ENCODE measurements at regions not wholly inside any gene's neighbourhood (a gene's known extent, or its start where the extent isn't known, plus 50 kb on each side); places are given as distances from the start of the nearest gene placed in this dataset.

- Histone ChIP-seq H3K36me3 (no peaks in the 10 kb centered on the region), H3K4me1 (no peaks in the 10 kb centered on the region), H3K27ac (no peak overlapping the region), H3K27me3 (no peaks in the 10 kb centered on the region), H3K9me3 (no peaks in the 10 kb centered on the region), H3K4me3 (no peak overlapping the region)
- TF ChIP-seq EP300 (IDR thresholded peaks at IDR 0.05), result no peak
- no peak for TF ChIP-seq POLR2A (IDR thresholded peaks at IDR 0.05)
- no peak for TF ChIP-seq POLR2AphosphoS5 (IDR thresholded peaks at IDR 0.05)
- TF ChIP-seq, protein P1, sequence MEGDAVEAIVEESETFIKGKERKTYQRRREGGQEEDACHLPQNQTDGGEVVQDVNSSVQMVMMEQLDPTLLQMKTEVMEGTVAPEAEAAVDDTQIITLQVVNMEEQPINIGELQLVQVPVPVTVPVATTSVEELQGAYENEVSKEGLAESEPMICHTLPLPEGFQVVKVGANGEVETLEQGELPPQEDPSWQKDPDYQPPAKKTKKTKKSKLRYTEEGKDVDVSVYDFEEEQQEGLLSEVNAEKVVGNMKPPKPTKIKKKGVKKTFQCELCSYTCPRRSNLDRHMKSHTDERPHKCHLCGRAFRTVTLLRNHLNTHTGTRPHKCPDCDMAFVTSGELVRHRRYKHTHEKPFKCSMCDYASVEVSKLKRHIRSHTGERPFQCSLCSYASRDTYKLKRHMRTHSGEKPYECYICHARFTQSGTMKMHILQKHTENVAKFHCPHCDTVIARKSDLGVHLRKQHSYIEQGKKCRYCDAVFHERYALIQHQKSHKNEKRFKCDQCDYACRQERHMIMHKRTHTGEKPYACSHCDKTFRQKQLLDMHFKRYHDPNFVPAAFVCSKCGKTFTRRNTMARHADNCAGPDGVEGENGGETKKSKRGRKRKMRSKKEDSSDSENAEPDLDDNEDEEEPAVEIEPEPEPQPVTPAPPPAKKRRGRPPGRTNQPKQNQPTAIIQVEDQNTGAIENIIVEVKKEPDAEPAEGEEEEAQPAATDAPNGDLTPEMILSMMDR (IDR thresholded peaks at IDR 0.05), result no peak
- DNase-seq, result no peak
- 93 to 94% methylated on average over 4 of the region's 4 CpGs for WGBS, 2 donors
- intact Hi-C loops (cut with DNase I), result no loop called here
Measured at GRCh38 chr10:129339841-129340240, 127.2 kb upstream of the MGMT start.

DNA sequence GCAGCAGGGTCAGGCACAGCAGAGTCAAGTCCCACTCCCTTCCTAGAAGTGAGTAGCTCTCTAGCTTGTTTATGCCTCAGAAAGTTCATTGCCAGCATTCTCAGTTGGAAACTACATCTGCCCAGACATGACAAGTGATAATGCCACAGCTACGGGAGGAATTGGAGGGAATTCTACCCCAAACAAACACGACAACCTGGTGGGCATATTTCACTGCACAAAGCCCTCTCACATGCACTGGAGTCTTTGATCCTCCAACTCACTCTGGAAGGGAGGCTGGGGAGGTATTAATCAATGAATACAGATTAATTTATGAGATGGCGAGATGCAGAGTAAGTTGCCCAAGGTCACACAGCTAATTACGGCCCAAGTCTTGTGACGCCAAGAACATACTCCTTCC is 126.0 kb upstream of the MGMT start:
- TF ChIP-seq, protein P1 (IDR thresholded peaks at IDR 0.05), result no peak
- no peak for TF ChIP-seq POLR2A (IDR thresholded peaks at IDR 0.05)
- TF ChIP-seq POLR2AphosphoS5 (IDR thresholded peaks at IDR 0.05), result no peak
- no peak for TF ChIP-seq EP300 (IDR thresholded peaks at IDR 0.05)
- intact Hi-C loops (cut with DNase I), result no loop called here
- H3K36me3 ChIP-seq, result no peaks in the 10 kb centered on the region

DNA sequence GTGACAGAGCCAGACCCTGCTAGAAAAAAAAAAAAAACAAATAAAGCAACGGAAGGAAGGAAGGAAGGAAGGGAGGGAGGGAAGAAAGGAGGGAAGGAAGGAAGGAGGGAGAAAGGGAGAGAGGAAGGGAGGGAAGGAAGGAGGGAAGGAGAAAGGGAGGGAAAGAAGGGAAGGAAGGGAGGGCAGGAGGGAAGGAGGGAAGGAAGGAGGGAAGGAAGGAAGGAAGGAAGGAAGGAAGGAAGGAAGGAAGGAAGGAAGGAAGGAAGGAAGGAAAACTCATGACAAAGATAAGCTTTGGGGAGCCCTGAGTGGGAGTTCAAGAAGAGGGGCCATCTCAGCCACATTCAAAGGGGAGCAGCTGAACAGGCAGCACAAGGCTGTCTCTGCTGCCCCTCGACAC is 124.7 kb upstream of the MGMT start:
- 75 to 80% methylated on average over 2 of the region's 2 CpGs for WGBS, 2 donors
- H3K9me3 ChIP-seq, result no peaks in the 10 kb centered on the region
- no peaks in the 10 kb centered on the region for H3K36me3 ChIP-seq
- TF ChIP-seq POLR2AphosphoS5 (IDR thresholded peaks at IDR 0.05) (no peak), POLR2A (IDR thresholded peaks at IDR 0.05) (no peak), EP300 (IDR thresholded peaks at IDR 0.05) (no peak)
- TF ChIP-seq, protein P1 (IDR thresholded peaks at IDR 0.05), result no peak
- no peak overlapping the region for H3K4me3 ChIP-seq
- DNase-seq, result no peak
- intact Hi-C loops (cut with DNase I), result no loop called here
- H3K27ac ChIP-seq, result no peak overlapping the region
- no peaks in the 10 kb centered on the region for H3K27me3 ChIP-seq
- H3K4me1 ChIP-seq, result no peaks in the 10 kb centered on the region

More for the DNA sequence above, 126.0 kb upstream of the MGMT start:
- Histone ChIP-seq H3K27me3 (no peaks in the 10 kb centered on the region), H3K4me3 (no peak overlapping the region), H3K27ac (no peak overlapping the region), H3K9me3 (no peaks in the 10 kb centered on the region), H3K4me1 (no peaks in the 10 kb centered on the region)
- WGBS, 2 donors, result 69 to 88% methylated on average over 5 of the region's 5 CpGs
- DNase-seq, result no peak

GRCh38 chr10:129343141-129343540 is 123.9 kb upstream of the MGMT start:
- no peak for DNase-seq
- 80 to 88% methylated on average over 9 of the region's 9 CpGs for WGBS, 2 donors
- Histone ChIP-seq H3K36me3 (no peaks in the 10 kb centered on the region), H3K27me3 (no peaks in the 10 kb centered on the region), H3K9me3 (no peaks in the 10 kb centered on the region), H3K27ac (no peak overlapping the region), H3K4me1 (no peaks in the 10 kb centered on the region), H3K4me3 (no peak overlapping the region)
- intact Hi-C loops (cut with DNase I), result no loop called here
- TF ChIP-seq POLR2AphosphoS5 (IDR thresholded peaks at IDR 0.05) (no peak), POLR2A (IDR thresholded peaks at IDR 0.05) (no peak), EP300 (IDR thresholded peaks at IDR 0.05) (no peak)
- TF ChIP-seq, protein P1 (IDR thresholded peaks at IDR 0.05), result no peak

- Histone ChIP-seq H3K27me3 (no peaks in the 10 kb centered on the region), H3K4me3 (no peak overlapping the region), H3K4me1 (no peaks in the 10 kb centered on the region), H3K9me3 (no peaks in the 10 kb centered on the region), H3K27ac (no peak overlapping the region), H3K36me3 (no peaks in the 10 kb centered on the region)
- WGBS, 2 donors, result 92 to 93% methylated on average over 15 of the region's 15 CpGs
- no peak for TF ChIP-seq EP300 (IDR thresholded peaks at IDR 0.05)
- no peak for TF ChIP-seq POLR2AphosphoS5 (IDR thresholded peaks at IDR 0.05)
- intact Hi-C loops (cut with DNase I), result no loop called here
- DNase-seq, result no peak
Measured at GRCh38 chr10:129344103-129344502, 122.9 kb upstream of the MGMT start.

Measured in sigmoid colon (tissue), 6 donors.